HG03354 (cell line): ENCODE measurements at regions not wholly inside any gene's neighbourhood (a gene's known extent, or its start where the extent isn't known, plus 50 kb on each side); places are given as distances from the start of the nearest gene placed in this dataset.
"Not testable (repeated sequence)": the region's sequence is repeated elsewhere in the genome, so short reads cannot be mapped to it uniquely, and the experiment has no call there.

ENCODE experiments used
- ATAC-seq: cut with Tn5 transposase; IDR thresholded peaks from one replicate; pipeline ENCODE4 v1.9.1; 2021; ENCODE audit warnings: mild to moderate bottlenecking; ENCODE audit not compliant: unreplicated experiment, poor library complexity, severe bottlenecking

DNA sequence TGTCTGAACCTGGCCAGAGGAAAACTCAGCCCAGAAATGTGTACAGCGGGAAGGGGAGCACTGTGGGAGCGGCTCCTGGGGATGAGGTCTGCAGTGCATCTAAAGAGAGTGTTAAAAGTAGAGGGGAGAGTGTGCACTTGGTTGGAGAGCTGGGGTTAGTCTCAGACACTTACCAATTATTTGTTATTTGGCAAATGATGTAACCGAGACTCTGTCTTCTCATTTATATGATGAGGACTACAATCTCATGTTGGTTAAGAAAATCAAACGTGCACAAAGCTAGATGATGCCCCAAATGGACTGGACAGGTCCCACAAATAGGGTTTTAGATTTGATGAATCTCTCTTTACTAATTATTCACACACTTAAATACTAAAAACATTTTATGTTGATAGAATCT lies 962.4 kb downstream of the GATA3 start:
- ATAC-seq, result no peak

DNA sequence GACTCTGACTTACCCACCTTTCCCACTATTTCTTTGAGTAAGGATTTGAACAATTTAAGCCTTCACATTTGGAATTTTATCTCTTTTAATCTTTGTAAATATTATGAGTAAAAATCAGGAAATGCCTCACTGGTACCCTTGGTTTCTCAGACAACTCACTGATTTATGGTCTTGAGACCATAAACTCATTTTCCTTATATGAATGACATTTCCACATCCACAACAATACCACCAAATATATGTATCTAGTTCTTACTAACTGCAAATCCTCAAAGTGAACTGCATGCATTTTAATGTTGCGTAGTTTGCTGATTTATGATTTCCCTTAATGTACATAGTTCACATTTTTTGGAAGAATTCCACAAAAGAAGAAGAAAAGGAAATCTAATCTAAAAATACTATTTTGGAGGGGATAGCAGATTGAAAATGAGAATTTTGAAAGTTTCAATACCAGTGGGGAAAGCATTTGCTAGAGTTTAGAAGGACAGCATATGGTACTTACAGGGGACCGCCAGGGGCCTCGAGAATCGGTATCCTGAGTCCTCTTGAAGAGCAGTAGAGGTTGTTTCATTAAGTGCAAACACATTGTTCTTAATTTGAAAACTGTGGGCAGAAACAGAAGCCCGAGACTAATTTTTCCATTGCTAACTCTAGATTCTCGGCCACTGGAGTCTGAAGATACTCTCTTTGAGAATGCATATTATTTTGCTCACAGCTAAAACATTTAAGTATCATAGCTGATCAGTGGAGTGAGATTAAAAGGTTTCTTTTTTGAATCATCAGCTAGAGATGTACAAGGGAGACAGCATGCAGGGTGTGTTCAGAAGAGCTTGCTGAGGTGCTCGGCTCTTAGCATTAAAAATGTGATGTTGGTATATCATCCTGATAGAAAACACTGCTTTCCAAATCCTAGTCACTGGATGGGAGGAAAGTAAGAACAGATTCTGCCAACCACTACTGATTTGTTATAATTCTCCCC lies 964.0 kb downstream of the GATA3 start:
- no peak for ATAC-seq

DNA sequence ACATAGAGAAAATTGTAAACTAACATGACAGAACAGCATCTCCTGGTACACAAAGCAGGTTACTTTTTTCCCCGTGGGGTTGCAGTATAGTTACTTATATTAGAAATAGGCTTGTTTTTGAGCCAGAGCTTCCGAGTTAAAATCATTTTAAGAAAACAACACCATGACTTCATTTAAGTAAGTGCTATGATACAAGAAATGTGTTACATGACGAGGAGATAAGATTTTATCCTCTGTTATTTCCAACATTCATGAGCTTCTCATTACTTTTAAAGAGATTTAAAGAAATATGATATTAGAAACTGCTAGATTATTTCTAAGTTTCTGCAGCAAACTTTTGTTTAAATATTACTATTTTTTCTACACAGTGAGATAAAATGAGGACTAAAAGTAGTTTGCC lies 968.7 kb downstream of the GATA3 start:
- no peak for ATAC-seq

GRCh38 chr10:9024210-9024609 lies 969.7 kb downstream of the GATA3 start:
- no peak for ATAC-seq

DNA sequence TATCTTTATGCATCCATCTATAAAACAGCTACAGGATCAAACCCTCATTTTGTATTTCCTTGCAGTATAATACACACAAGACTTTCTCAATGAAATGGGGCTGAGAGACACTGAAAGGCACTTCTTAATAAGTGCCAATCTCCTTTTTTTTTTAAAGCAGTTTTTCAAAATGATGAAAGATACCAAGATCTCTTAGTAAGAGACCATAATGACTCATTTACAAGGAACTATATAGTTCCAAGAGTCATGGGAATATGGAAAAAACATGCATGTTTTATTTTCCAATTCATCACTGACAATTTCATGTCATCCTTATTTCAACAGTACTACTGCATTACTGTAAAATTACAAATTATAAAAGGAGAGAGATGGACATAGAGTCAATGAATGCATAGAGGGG lies 973.7 kb downstream of the GATA3 start:
- ATAC-seq, result no peak

GRCh38 chr10:9035355-9035754 lies 980.9 kb downstream of the GATA3 start:
- no peak for ATAC-seq

GRCh38 chr10:9036711-9037204 lies 982.3 kb downstream of the GATA3 start:
- no peak for ATAC-seq

GRCh38 chr10:9038146-9038714 lies 983.7 kb downstream of the GATA3 start:
- no peak for ATAC-seq

- no peak for ATAC-seq
Measured at GRCh38 chr10:9043466-9043865, 989.0 kb downstream of the GATA3 start.

- no peak for ATAC-seq
Measured at GRCh38 chr10:9045311-9045710, 990.8 kb downstream of the GATA3 start.

DNA sequence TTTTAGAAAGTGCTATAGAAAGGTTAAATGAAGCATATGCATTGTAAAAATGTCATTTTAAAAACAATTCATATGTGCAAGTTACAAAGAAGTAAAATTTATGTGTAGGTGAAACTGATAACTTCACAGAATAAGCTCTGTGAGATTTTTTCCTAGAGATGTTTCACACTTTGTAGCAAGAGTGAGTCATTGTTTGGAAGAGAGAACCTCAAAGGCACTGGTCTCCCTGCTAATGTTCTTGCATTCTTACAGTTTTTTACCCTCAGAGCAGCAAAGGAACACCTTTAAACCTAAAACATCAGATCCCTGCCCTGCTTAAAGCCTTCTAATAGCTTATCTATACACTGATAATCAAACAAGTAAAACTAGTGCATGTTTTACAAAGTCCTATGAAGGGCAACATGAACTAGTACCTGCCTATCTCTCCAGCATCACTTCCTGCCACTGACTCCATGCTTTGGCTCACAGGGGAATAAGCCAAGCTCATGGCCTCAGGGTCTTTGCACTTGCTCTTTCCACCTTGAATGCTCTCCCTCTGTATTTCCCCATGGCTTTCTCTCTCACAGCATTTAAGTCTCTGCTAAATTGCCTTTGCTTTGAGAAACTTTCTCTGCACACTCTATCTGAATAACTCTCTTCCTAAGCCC lies 997.0 kb downstream of the GATA3 start:
- ATAC-seq, result no peak

GRCh38 chr10:9052767-9053166 lies 998.3 kb downstream of the GATA3 start:
- no peak for ATAC-seq

DNA sequence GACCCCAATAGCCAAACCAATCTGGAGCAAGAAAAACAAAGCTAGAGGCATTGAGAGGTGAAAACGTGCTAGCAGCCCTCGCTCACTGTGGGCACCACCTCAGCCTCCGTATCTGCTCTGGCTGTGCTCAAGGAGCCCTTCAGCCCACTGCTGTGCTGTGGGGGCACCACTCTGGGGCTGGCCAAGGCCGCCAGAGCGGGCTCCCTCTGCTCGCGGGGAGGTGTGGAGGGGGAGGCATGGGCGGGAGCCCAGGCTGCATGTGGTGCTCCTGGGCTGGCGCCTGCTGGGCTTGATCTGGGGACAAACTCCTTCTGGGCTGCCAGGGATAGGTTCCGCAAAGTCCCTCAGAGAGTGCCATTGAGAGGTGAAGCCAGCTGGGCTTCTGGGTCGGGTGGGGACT lies 1002.0 kb downstream of the GATA3 start:
- no peak for ATAC-seq

DNA sequence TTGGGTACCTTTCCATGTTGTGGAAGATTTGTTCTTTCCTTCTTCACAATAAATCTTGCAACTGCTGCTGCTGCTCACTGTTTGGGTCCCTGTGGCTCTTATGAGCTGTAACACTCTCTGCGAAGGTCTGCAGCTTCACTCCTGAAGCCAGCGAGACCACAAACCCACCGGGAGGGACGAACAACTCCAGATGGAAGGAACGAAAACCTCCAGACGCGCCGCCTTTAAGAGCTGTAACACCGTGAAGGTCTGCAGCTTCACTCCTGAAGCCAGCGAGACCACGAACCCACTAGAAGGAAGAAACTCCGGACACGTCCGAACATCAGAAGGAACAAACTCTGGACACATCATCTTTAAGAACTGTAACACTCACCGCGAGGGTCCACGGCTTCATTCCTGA lies 1002.8 kb downstream of the GATA3 start:
- ATAC-seq, result not testable (repeated sequence)

DNA sequence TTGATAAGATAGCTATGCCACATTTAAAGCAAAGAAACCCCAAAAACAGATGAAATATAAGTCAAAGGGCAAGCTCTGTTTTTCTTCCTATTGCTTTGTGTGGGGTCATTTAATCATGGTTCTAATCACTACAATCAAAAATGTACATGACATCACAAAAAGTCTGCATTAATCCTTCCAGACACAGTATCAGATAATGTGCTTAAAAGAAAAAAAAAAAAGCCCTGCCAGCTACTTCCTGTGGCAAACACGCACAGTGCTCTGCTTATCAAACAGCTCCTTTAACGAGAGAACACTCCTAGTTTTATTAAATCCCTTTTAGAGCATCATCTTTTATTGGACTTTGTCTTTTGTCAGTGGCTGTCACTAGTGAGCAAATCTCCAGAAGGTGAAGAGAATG lies 1005.8 kb downstream of the GATA3 start:
- ATAC-seq, result no peak

DNA sequence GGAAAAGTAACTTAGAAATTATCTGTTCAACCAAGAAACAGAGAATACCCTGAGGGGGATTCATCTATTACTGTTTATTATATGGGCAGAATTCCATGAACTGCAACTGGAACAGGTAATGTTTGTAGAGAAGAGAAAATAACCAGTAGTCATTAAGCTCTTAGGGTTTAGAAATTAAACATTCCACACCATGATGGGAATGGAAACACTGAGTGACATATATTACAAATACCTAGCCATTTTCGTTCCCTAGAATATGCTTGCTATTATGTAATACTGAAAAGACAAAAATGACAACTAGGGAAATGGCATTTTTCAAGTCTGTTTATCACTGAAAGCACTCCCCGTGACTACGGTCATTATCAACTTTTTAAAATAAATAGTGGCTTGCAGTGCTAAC lies 1007.4 kb downstream of the GATA3 start:
- no peak for ATAC-seq

GRCh38 chr10:9066152-9066551 lies 1011.7 kb downstream of the GATA3 start:
- ATAC-seq, result no peak

- ATAC-seq, result no peak
Measured at GRCh38 chr10:9068003-9068402, 1013.5 kb downstream of the GATA3 start.

GRCh38 chr10:9069136-9069535 lies 1014.6 kb downstream of the GATA3 start:
- no peak for ATAC-seq

GRCh38 chr10:9075420-9075819 lies 1020.9 kb downstream of the GATA3 start:
- ATAC-seq, result no peak

DNA sequence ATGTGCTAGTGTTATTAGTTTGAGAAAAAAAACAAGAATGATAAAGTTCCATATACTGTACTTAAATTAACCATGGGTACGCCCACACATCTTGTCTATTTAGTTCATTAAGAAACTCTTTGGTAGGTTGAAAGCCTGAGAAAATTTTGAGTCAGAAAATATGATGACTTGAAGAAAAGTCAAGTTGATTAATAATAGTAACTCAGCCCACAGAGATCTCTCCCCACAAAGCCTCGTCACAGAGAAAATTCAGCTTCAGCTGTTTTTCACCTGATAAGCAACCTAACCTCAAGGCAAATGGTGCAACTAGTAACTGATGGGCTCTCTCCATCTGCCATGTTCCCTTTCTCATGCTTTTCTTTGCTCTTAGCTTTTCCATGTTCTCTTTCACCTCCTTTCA lies 1021.6 kb downstream of the GATA3 start:
- ATAC-seq, result no peak
